Thyroid gland (tissue), 4 donors: ENCODE measurements at regions not wholly inside any gene's neighbourhood (a gene's known extent, or its start where the extent isn't known, plus 50 kb on each side); places are given as distances from the start of the nearest gene placed in this dataset.

Experiments used
- CTCF ChIP-seq, 6 experiments: fragments of 200-600 bp in 3 of 6; fragments of 450-650 bp in 3 of 6; sonication (generic) in 3 of 6; IDR thresholded peaks; one replicate each; pipeline ENCODE4 v1.5.1; 2016 to 2019; ENCODE audit warnings: antibody characterized with exemption in 6 of 6, mild to moderate bottlenecking in 2 of 6, inconsistent platforms in 1 of 6, moderate library complexity in 1 of 6
- POLR2A ChIP-seq, 2 donors: fragments of 450-650 bp; IDR thresholded peaks; one replicate each; pipeline ENCODE4 v1.6.1; 2017; ENCODE audit warnings: antibody characterized with exemption in 2 of 2, mild to moderate bottlenecking in 2 of 2, moderate library complexity in 1 of 2

DNA sequence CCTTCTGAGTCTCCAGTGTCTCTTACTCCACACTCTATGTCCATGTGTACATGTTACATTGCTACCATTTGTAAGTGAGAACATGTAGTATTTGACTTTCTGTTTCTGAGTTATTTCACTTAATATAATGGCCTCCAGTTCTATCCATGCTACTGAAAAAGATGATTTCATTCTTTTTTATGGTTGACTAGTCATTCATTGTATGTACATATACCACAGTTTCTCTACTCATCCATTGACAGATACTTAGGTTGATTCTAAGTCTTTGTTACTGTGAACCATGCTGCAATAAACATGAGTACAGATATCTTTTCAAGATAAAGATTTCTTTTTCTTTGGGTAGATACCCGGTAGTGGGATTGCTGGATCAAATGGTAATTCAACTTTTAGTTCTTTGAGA, 107.1 kb upstream of the CHD1 start:
- no peak for TF ChIP-seq CTCF (IDR thresholded peaks at IDR 0.05)
- no peak for TF ChIP-seq POLR2A (IDR thresholded peaks at IDR 0.05)
